Keratinocyte (primary cell): ENCODE measurements at regions not wholly inside any gene's neighbourhood (a gene's known extent, or its start where the extent isn't known, plus 50 kb on each side); places are given as distances from the start of the nearest gene placed in this dataset.

Source experiments
- CTCF ChIP-seq, 3 experiments: IDR thresholded peaks in 1 of 3; conservative IDR thresholded peaks in 1 of 3; optimal IDR thresholded peaks in 1 of 3; 2 replicates in 2 of 3; 3 replicates in 1 of 3; pipeline versions ENCODE3 to v1.5.1; 2011; ENCODE audit warnings: low read length in 3 of 3, mild to moderate bottlenecking in 3 of 3, moderate library complexity in 2 of 3, control low read depth in 1 of 3, inconsistent platforms in 1 of 3; ENCODE audit not compliant: insufficient read depth in 2 of 3; ENCODE audit errors: extremely low read depth in 1 of 3
- EZH2 ChIP-seq: IDR thresholded peaks from one replicate; pipeline ENCODE4 v1.6.1; 2012; ENCODE audit warnings: inconsistent platforms, mild to moderate bottlenecking, low read length, moderate library complexity

GRCh38 chr2:215668378-215668775, 232.5 kb upstream of the FN1 start:
- no peak for TF ChIP-seq EZH2
- no peak for TF ChIP-seq CTCF (optimal IDR thresholded peaks at IDR 0.05 in 1 of 3, IDR thresholded peaks at IDR 0.05 in 1 of 3, conservative IDR thresholded peaks at IDR 0.05 in 1 of 3; ENCODE audit: extremely low read depth in 1 of 3, insufficient read depth in 2 of 3, low read length in 3 of 3)
